G401 (cell line): ENCODE measurements at regions not wholly inside any gene's neighbourhood (a gene's known extent, or its start where the extent isn't known, plus 50 kb on each side); places are given as distances from the start of the nearest gene placed in this dataset.

Experiments
- DNase-seq: peaks from one replicate; pipeline ENCODE4 v3.0.0-alpha.2; 2015; ENCODE audit warnings: low spot score
- in situ Hi-C: cut with HindIII; loops from 2 replicates; pipeline ENCODE4 v1.10.0; 2016; ENCODE audit warnings: low sequenced_read_pairs, mixed read lengths

DNA sequence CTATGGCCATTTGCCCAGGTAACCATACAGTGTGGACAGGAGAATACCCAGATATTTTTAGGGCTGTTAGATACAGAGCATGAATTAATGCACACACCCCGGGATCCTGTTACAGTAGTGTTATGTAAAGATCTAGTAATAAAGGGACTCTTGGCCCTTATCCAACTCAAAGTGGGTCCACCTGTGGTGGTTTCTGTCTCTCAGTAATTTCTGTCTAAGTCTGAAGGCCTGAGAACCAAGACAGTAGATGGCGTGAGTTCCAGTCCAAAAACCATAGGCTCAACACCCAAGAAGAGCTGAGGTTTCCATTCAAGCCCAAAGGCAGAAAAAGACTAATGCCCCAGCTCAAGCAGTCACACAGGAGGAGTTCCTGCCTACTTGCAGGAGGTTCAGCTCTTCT, 277.7 kb downstream of the ZEB1 start:
- in situ Hi-C loops = no loop called here
- DNase-seq = no peak

DNA sequence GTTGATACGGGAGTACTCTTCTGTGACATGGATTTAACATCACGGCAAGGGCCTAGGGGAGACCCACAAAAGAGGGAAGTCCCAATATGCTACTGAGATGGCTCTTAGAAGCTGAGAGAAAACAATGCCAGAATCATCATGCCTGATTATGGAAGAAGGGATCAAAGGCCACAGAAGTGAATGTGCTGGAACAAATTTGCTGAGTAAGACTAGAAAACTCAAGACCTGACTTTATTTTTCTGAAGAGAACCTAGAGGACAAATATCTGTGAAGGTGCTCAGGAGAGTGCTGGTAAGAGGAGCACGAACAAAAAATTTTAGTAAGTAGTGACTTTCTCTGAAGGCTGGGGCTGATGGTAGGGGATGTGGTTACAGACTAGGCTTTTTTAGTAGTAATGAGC, 277.0 kb downstream of the ZEB1 start:
- in situ Hi-C loops = no loop called here
- DNase-seq = no peak

DNA sequence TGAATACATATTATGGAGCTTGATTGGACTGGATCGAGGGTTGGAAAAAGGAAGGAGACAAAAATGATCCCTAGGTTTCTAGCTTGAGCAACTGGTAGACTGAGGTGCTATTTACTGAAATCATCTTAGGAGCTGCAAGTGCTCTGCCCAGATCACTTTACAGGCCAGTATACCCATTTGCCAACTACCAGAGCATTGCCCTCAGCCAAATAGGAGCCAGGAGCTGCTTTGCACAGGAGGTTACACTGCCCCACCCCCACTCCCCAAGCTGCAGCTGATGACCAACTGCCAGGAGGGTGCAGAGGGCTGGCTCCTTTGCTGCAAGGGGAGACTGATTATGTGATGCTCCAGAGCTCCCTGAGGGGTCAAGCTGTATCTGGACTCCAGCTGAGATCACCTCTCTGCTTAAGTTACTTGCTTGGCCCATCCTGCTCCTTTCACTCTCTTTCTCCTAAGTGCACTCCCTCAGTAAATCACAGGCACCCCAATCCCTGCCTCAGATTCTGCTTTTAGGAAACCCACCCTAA, 275.4 kb downstream of the ZEB1 start:
- no peak for DNase-seq
- in situ Hi-C loops = no loop called here

GRCh38 chr10:31593124-31593523, 274.1 kb downstream of the ZEB1 start:
- DNase-seq = no peak
- in situ Hi-C loops = no loop called here

DNA sequence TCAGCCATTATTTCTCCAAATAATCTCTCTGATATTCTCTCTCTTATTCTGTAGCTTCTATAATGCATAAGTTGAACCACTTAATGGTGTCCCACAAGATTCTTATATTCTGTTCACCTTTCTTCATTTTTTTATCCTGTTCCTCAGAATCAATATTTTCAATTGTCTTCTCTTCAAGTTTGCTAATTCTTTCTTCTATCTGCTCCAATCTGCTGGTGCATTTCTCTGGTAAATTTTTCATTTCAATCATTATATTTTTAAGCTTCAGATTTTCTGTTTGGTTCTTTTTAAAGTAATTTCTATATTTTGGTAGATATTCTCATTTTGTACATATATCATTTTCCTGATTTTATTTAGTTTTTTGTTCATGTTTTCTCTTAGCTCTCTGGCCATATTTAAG, 272.6 kb downstream of the ZEB1 start:
- DNase-seq = no peak
- in situ Hi-C loops = no loop called here

GRCh38 chr10:31590023-31590800, 271.2 kb downstream of the ZEB1 start:
- DNase-seq = no peak
- in situ Hi-C loops = no loop called here

- DNase-seq = no peak
- in situ Hi-C loops = no loop called here
These were observed 268.7 kb downstream of the ZEB1 start for GRCh38 chr10:31587691-31588090.

DNA sequence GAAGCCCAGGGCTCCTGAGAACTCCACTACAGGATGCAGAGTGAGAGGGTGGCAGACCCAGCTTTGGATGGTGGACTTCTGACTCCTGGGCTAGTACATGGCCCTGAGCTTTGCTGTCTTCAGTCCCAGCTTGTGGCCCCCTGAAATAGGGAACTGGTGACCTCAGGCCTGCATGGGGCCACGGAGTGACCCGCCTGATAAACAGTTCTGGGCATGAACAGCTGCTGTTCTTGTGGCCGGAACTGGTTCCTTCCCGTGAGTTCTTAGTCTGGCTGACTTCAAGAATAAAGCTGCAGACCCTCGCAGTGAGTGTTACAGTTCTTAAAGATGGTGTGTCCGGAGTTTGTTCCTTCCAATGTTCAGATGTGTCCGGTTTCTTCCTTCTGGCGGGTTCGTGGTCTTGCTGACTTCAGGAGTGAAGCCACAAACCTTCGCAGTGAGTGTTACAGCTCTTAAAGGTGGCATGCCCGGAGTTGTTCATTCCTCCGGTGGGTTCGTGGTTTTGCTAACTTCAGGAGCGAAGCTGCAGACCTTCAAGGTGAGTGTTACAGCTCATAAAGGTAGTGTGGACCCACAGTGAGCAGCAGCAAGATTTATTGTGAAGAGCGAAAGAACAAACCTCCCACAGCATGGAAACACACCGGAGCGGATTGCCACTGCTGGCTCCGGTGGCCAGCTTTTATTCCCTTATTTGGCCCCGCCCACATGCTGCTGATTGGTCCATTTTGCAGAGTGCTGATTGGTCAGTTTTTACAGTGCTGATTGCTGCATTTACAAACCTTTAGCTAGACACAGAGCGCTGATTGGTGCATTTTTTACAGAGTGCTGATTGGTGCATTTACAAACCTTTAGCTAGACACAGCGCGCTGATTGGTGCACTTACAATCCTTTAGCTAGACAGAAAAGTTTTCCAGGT, 268.0 kb downstream of the ZEB1 start:
- in situ Hi-C loops = no loop called here
- DNase-seq = no peak

DNA sequence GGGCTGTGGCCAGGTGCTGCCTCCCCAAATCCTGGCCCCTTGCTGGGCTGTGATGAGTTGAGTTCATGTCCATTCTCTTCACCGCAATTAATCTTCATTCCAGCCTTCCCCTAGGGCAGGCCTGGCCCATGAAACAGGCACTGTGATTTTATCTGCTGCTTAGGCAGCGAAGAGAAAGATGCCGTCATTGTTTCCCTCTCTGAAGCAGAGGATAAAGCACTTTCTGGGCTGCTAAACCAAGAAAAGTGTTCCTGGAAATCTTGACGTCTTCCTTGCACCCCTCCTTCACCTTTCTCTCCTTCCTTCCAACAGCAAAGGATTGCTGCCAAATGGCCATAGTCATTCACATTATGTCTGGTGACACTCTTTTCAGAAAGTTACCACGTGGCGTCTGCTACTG, 265.9 kb downstream of the ZEB1 start:
- in situ Hi-C loops = no loop called here
- no peak for DNase-seq

DNA sequence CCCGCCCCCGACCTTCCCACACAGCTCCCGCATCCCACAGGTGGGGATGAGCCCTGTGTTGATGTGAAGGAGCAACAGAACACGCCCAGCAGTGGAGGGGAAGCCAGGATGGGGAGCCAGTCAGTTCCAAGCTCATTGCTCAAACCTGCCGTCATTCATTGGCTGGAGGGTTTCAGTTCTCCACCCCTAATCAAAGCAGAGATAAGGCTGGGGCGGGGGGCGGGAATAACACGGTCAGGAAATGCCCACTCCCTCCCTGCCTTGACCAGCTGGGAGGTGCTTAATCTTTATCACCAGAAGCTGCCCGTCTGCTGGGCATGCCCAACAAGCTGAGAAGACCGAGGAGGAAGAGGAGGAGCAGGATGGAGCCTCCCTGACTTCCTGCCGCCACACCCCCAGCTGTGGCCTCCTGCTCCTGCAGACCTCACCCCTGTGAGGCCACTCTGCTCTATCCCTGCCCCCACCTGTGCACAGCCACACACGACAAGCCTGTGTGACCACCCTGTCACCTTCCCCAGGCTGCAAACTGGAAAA, 265.1 kb downstream of the ZEB1 start:
- in situ Hi-C loops = no loop called here

GRCh38 chr10:31583293-31583692, 264.3 kb downstream of the ZEB1 start:
- in situ Hi-C loops = no loop called here
- no peak for DNase-seq

More for the DNA sequence above, 265.1 kb downstream of the ZEB1 start:
- DNase-seq = no peak

DNA sequence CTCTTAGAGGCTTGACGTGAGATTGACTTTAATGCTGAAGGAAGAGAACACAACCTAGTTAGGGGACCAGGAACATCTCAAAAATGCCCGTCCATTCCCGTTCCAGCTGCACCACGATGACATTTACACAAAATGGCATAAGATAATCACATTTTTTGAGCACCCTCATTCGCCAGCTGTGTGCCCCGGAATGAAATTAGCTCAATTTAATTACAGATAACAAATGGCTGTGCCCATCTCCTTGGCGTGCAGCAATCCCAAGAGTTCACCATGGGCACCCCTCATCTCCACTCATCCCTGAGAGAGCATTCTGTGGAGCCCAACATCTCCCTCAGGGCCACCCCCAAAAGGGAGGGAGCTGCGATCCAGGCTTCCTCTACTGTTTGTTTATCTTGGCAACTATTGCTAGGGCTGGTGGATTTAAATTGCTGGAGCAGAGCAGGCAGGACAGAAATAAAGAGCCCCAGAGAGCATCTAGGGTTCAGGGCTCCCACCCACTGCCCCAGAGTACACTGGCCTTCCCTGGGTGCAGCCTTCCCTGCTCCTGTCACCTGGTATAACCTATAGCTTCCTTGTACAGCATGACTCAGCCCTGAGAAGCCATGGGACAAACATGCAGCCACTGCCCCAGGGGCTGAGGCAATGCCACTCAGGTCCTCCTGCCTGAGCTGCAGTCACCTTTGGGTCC, 263.5 kb downstream of the ZEB1 start:
- no peak for DNase-seq
- in situ Hi-C loops = no loop called here

- in situ Hi-C loops = no loop called here
- no peak for DNase-seq
These were observed 262.8 kb downstream of the ZEB1 start for GRCh38 chr10:31581741-31582323.

DNA sequence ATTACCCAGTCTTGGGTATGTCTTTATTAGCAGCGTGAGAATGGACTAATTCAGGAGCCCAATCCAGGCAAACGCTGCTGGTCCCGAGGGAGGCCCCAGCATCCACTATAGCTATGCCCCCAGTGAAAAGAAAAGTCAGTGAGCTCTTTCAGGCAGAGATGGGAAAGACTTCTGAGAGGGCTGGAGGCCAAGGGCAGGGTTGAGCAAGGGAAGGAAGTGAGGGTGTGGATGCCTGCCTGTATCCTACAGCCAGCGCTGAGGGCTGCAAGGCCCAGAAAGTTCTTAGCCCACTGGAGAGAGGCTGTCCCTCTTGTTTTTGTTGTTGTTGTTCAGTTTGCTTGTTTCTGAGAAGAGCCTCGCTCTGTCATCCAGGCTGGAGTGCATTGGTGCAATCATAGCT, 261.6 kb downstream of the ZEB1 start:
- no peak for DNase-seq
- in situ Hi-C loops = no loop called here
